ENCODE measurements at regions not wholly inside any gene's neighbourhood (a gene's known extent, or its start where the extent isn't known, plus 50 kb on each side); places are given as distances from the start of the nearest gene placed in this dataset.

- DNase-seq = no peak
- Histone ChIP-seq H3K36me3 (ENCODE audit: insufficient read depth in 1 of 2, low read depth in 1 of 2) (no peaks in the 10 kb centered on the region), H3K4me3 (no peak overlapping the region), H3K9me3 (no peaks in the 10 kb centered on the region), H3K27me3 (ENCODE audit: insufficient read depth in 3 of 3, low read length in 2 of 3) (no peaks in the 10 kb centered on the region), H3K4me1 (no peaks in the 10 kb centered on the region), H3K27ac (no peak overlapping the region)
- TF ChIP-seq CTCF (IDR thresholded peaks at IDR 0.05) = no peak
- WGBS, 3 donors = 49 to 82% (median 74%) methylated on average over 2 of the region's 2 CpGs
- no peak for ATAC-seq
- intact Hi-C loops (cut with DNase I) = no loop called here
These were observed 1288.4 kb downstream of the EPHA7 start for GRCh38 chr6:92130944-92131343.

- TF ChIP-seq CTCF (IDR thresholded peaks at IDR 0.05) = no peak
- ATAC-seq (no peak), DNase-seq (no peak)
- intact Hi-C loops (cut with DNase I) = no loop called here
- Histone ChIP-seq H3K4me1 (no peaks in the 10 kb centered on the region), H3K27ac (no peak overlapping the region), H3K27me3 (ENCODE audit: insufficient read depth in 3 of 3, low read length in 2 of 3) (no peaks in the 10 kb centered on the region), H3K36me3 (ENCODE audit: insufficient read depth in 1 of 2, low read depth in 1 of 2) (no peaks in the 10 kb centered on the region), H3K9me3 (no peaks in the 10 kb centered on the region), H3K4me3 (no peak overlapping the region)
- WGBS, 3 donors = 81 to 89% (median 85%) methylated on average over 6 of the region's 6 CpGs
These were observed 1292.4 kb downstream of the EPHA7 start for GRCh38 chr6:92126983-92127382.

- intact Hi-C loops (cut with DNase I) = no loop called here
- ATAC-seq = no peak
- WGBS, 3 donors = 67 to 75% (median 74%) methylated on average over 4 of the region's 4 CpGs
These were observed 1293.3 kb downstream of the EPHA7 start for GRCh38 chr6:92126088-92126487.

GRCh38 chr6:92125681-92126080, 1293.7 kb downstream of the EPHA7 start:
- WGBS, 3 donors = 71 to 73% (median 72%) methylated on average over 4 of the region's 4 CpGs
- Histone ChIP-seq H3K27me3 (ENCODE audit: insufficient read depth in 3 of 3, low read length in 2 of 3) (no peaks in the 10 kb centered on the region), H3K36me3 (ENCODE audit: insufficient read depth in 1 of 2, low read depth in 1 of 2) (no peaks in the 10 kb centered on the region), H3K4me1 (no peaks in the 10 kb centered on the region), H3K4me3 (no peak overlapping the region), H3K9me3 (no peaks in the 10 kb centered on the region), H3K27ac (no peak overlapping the region)
- ATAC-seq (no peak), DNase-seq (no peak)
- TF ChIP-seq CTCF (IDR thresholded peaks at IDR 0.05) = no peak
- intact Hi-C loops (cut with DNase I) = no loop called here

More at GRCh38 chr6:92126088-92126487, 1293.3 kb downstream of the EPHA7 start:
- no peak for DNase-seq
- H3K27ac ChIP-seq = no peak overlapping the region
- H3K27me3 ChIP-seq (ENCODE audit: insufficient read depth in 3 of 3, low read length in 2 of 3) = no peaks in the 10 kb centered on the region
- no peaks in the 10 kb centered on the region for H3K36me3 ChIP-seq (ENCODE audit: insufficient read depth in 1 of 2, low read depth in 1 of 2)
- no peaks in the 10 kb centered on the region for H3K9me3 ChIP-seq
- H3K4me1 ChIP-seq = no peaks in the 10 kb centered on the region
- TF ChIP-seq CTCF (IDR thresholded peaks at IDR 0.05) = no peak
- H3K4me3 ChIP-seq = no peak overlapping the region

GRCh38 chr6:92124200-92124651, 1295.1 kb downstream of the EPHA7 start:
- Histone ChIP-seq H3K4me3 (no peak overlapping the region), H3K9me3 (no peaks in the 10 kb centered on the region), H3K36me3 (ENCODE audit: insufficient read depth in 1 of 2, low read depth in 1 of 2) (no peaks in the 10 kb centered on the region), H3K27ac (no peak overlapping the region), H3K4me1 (no peaks in the 10 kb centered on the region), H3K27me3 (ENCODE audit: insufficient read depth in 3 of 3, low read length in 2 of 3) (no peaks in the 10 kb centered on the region)
- no peak for ATAC-seq
- TF ChIP-seq CTCF (IDR thresholded peaks at IDR 0.05) = no peak
- intact Hi-C loops (cut with DNase I) = no loop called here
- WGBS, 3 donors = 37 to 54% (median 47%) methylated on average over 7 of the region's 7 CpGs
- DNase-seq = no peak
